Adrenal gland (tissue), 9 donors: ENCODE measurements at regions not wholly inside any gene's neighbourhood (a gene's known extent, or its start where the extent isn't known, plus 50 kb on each side); places are given as distances from the start of the nearest gene placed in this dataset.

Experiments
- DNase-seq, 7 donors: peaks; one replicate each; pipeline ENCODE4 v3.0.0-alpha.2; 2019 to 2020
- H3K27ac ChIP-seq, 5 donors: fragments of 200-600 bp; sonication (generic) in 4 of 5; 1 replicate in 3 of 5; 2 replicates in 2 of 5; pipeline versions ENCODE4 v1.5.1 to v1.8.0; 2016 to 2020; ENCODE audit warnings: mild to moderate bottlenecking in 1 of 5
- H3K27me3 ChIP-seq: fragments of 200-600 bp; 2 replicates; pipeline ENCODE4 v1.8.0; 2021
- H3K36me3 ChIP-seq, 2 donors: fragments of 200-600 bp; replicated peaks in 1 of 2; 1 replicate in 1 of 2; 2 replicates in 1 of 2; pipeline versions ENCODE4 v1.5.1 to v1.8.0; 2018 to 2022
- H3K4me1 ChIP-seq, 2 donors: fragments of 200-600 bp; replicated peaks in 1 of 2; 1 replicate in 1 of 2; 2 replicates in 1 of 2; pipeline versions ENCODE4 v1.5.1 to v1.8.0; 2018 to 2021
- H3K4me3 ChIP-seq, 4 donors: fragments of 200-600 bp; sonication (generic) in 3 of 4; one replicate each; pipeline ENCODE4 v1.5.1; 2016 to 2018
- H3K9me3 ChIP-seq, 3 donors: fragments of 200-600 bp; sonication (generic) in 1 of 3; replicated peaks in 1 of 3; 1 replicate in 2 of 3; 2 replicates in 1 of 3; pipeline versions ENCODE4 v1.5.1 to v1.8.0; 2016 to 2021
- CTCF ChIP-seq, 6 experiments: fragments of 450-650 bp in 4 of 6; fragments of 200-600 bp in 2 of 6; sonication (generic) in 1 of 6; IDR thresholded peaks; 1 replicate in 5 of 6; 2 replicates in 1 of 6; pipeline versions ENCODE4 v1.5.1 to v1.8.0; 2016 to 2021; ENCODE audit warnings: antibody characterized with exemption in 6 of 6, mild to moderate bottlenecking in 2 of 6, moderate library complexity in 1 of 6
- POLR2A ChIP-seq, 2 donors: fragments of 450-650 bp; IDR thresholded peaks; one replicate each; pipeline ENCODE4 v1.6.1; 2017; ENCODE audit warnings: antibody characterized with exemption in 2 of 2, mild to moderate bottlenecking in 2 of 2, moderate library complexity in 1 of 2
- WGBS, 4 donors: extraction: QIAGEN DNeasy Blood & Tissue Kit in 2 of 4; methylation state at CpG; one replicate each; pipeline versions ENCODE4 v1.1.5 to v1.1.7; 2013 to 2017; 5-methylcytosine and 5-hydroxymethylcytosine counted together
- intact Hi-C, 2 donors: fragments of 100-400 bp; cut with DNase I; formaldehyde crosslinking; loops; one replicate each; pipeline versions ENCODE4 v1.14.1 to v1.15.0; 2022 to 2023
- donor health status: healthy with polysubstance abuse.
- donor health status: Bipolar disorder and iron deficiency.
- donor health status: DM: yes; HTN: yes; CAD: no.
- donor health status: DM: no; HTN: no; CAD: no.
- donor health status: DM: no; HTN: no; CAD: no.

DNA sequence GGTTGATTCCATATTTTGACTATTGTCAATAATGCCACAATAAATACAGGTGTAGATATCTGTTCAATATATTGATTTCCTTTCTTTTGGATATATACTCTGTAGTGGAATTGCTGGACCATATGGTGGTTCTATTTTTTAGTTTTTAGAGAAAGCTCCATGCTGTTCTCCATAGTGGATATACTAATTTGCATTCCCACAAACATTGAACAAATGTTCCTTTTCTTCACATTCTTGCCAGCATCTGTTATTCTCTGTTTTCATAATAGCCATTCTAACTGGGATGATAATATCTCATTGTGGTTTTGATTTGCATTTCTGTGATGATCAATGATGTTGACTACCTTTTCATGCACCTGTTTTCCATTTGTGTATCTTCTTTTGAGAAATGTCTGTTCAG lies 973.7 kb downstream of the REEP3 start:
- Histone ChIP-seq H3K27ac (no peak overlapping the region), H3K4me3 (no peak overlapping the region), H3K27me3 (no peaks in the 10 kb centered on the region), H3K9me3 (no peaks in the 10 kb centered on the region), H3K36me3 (no peaks in the 10 kb centered on the region), H3K4me1 (no peaks in the 10 kb centered on the region)
- no peak for DNase-seq
- no peak for TF ChIP-seq POLR2A (IDR thresholded peaks at IDR 0.05)
- TF ChIP-seq CTCF (IDR thresholded peaks at IDR 0.05) = no peak
- intact Hi-C loops = no loop called here

- TF ChIP-seq CTCF (IDR thresholded peaks at IDR 0.05) (no peak), POLR2A (IDR thresholded peaks at IDR 0.05) (no peak)
- Histone ChIP-seq H3K27ac (no peak overlapping the region), H3K4me3 (no peak overlapping the region), H3K9me3 (no peaks in the 10 kb centered on the region), H3K27me3 (no peaks in the 10 kb centered on the region), H3K4me1 (no peaks in the 10 kb centered on the region), H3K36me3 (no peaks in the 10 kb centered on the region)
- no peak for DNase-seq
- intact Hi-C loops = no loop called here
- WGBS, 4 donors = 84 to 90% (median 88%) methylated on average over 8 of the region's 8 CpGs
These were observed 976.1 kb downstream of the REEP3 start for GRCh38 chr10:64497306-64497705.

DNA sequence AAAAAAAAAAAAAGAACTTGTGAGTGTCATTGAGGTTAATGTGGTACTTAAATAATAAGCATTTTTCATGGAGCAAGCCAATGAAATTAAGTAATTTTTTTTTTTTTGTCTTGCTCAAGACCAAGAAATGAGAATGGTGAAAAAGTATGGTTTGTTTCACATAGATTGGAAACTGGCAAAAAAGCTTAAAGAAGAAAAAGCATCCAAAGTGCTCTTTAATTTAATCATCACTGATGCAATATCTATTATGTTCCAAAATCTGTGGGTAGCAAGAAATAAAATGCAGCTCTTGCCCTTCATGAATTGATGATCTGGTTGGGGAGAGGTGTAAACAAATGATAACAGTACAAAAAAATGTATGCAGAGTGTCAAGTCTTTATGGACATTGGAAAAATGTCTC lies 980.6 kb downstream of the REEP3 start:
- DNase-seq = no peak
- H3K27ac ChIP-seq = no peak overlapping the region
- TF ChIP-seq POLR2A (IDR thresholded peaks at IDR 0.05) = no peak
- TF ChIP-seq CTCF (IDR thresholded peaks at IDR 0.05) = no peak
- no peaks in the 10 kb centered on the region for H3K9me3 ChIP-seq
- H3K4me3 ChIP-seq = no peak overlapping the region
- H3K27me3 ChIP-seq = no peaks in the 10 kb centered on the region
- H3K36me3 ChIP-seq = no peaks in the 10 kb centered on the region
- intact Hi-C loops = no loop called here
- H3K4me1 ChIP-seq = no peaks in the 10 kb centered on the region

GRCh38 chr10:64502936-64503335 lies 981.7 kb downstream of the REEP3 start:
- 59 to 71% (median 68%) methylated on average over 2 of the region's 2 CpGs for WGBS, 4 donors
- intact Hi-C loops = no loop called here
- Histone ChIP-seq H3K36me3 (no peaks in the 10 kb centered on the region), H3K27ac (no peak overlapping the region), H3K27me3 (no peaks in the 10 kb centered on the region), H3K4me1 (no peaks in the 10 kb centered on the region), H3K9me3 (no peaks in the 10 kb centered on the region), H3K4me3 (no peak overlapping the region)
- TF ChIP-seq POLR2A (IDR thresholded peaks at IDR 0.05) = no peak
- no peak for TF ChIP-seq CTCF (IDR thresholded peaks at IDR 0.05)
- no peak for DNase-seq
